Renal pelvis (tissue), 1 donor: ENCODE measurements at regions not wholly inside any gene's neighbourhood (a gene's known extent, or its start where the extent isn't known, plus 50 kb on each side); places are given as distances from the start of the nearest gene placed in this dataset.

ENCODE experiments used
- DNase-seq: peaks from one replicate; pipeline ENCODE4 v3.0.0-alpha.2; 2013

DNA sequence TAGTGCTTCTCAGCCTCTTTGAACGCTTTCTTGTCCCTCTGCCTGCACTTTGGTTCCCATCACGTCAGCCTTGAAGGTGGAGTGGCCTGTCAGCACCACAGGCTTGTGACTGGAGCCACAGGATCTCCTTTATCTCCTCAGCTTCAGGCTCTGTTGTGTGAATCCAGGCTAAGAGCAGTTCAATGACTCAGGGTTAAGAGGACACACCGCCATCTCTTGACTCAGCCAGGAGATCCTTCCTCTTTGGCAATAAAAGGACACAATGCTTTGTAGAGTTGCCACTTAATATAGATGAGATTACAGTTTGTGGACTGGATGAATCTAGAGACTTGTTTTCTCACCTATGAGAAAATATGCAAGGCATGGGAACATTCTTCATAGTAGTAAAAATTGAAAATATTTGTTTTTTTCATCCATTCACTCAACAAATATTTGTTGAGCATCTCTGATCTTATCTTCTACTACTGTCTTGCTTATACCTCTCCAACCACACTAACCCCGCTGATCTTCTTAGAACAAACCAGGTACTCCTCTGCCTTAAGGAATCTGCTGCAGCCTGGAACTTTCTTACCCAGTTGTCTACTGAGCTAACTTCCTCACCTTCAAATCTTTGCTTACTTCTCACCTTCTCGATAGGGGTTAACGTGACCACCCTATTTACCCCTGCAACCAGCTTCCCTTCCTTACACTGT, 62.3 kb downstream of the UCHL1 start:
- no peak for DNase-seq

DNA sequence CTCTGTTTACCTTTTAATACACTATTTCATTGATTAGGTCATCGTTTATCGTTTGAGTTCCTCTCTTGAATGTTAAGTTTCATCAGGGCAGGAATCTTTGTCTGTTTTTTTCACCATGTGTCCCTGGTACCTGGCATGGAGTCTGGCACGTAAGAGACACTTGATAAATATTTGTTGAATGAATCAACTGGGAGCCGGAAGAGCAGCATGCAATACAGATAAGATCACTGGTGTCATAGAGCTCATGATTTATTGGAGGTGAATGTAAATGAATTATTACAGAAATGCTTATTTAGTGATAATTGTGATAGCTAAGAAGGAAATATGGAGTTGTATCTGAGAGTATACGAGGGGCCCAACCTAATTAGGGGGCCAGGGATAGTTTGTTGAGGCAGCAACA, 62.8 kb downstream of the UCHL1 start:
- no peak for DNase-seq

DNA sequence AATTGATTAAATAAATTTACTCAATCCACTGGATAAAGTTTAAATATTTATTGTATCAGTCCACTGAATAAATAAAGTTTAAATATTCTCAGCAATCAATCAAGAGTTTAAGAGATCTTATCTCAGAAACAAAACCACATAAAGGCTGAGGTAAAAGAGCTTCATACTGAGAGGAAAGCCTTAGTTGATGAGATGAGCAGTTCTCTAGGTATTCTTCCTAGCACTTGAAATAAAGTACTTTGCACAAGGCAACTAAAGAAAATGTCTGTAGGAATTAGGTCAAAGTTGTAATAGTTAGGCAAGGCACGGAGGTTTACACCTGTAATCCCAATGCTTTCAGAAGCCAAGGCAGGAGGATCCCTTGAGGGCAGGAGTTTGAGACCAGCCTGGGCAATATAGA, 63.5 kb downstream of the UCHL1 start:
- no peak for DNase-seq

DNA sequence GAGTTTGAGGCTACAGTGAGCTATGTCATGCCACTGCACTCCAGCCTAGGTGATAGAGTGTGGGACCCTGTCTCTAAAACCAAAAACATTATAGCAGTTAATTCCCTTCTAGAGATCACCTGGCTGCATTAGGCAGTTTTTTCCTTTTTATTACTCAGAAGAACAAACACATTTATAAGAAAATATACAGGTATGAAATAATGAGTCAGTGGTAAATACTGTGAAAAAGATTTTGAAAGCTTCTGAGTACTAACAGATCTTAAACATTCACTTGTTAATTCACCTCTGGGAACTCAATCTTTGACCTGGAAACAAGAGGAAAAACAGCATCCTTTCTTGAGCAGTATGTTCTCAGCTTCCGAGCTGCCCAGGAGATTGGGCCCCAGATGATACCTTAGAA, 64.1 kb downstream of the UCHL1 start:
- no peak for DNase-seq

DNA sequence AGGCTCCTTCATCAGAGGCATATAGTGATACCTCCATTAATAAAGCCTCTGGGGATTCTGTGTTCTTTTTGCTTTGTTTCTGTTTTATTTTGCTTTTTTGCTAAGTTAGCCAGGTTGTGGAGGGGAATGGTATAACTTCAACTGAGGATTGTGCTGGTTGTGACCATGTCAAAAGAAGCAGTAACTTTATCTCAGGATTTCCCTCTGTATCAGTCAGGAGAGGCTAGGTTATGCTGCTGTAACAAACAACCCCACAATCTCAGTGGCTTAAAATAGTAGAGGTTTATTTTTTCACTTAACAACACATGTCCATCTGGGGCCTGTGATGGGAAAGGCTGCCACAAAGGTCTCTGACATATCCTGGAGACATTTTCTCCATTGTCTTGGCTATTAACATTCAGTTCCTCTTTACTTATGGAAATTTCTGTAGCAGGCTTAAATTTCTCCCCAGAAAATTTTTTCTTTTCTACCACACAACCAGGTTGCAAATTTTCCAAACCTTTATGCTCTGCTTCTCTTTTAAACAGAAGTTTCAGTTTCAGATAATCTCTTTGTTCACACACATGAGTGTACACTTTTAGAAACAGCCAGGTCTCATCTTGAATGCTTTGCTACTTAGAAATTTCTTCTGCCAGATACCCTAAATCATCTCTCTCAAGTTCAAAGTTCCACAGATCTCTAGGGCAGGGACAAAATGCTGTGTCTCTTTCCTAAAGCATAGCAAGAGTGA, 64.7 kb downstream of the UCHL1 start:
- no peak for DNase-seq

DNA sequence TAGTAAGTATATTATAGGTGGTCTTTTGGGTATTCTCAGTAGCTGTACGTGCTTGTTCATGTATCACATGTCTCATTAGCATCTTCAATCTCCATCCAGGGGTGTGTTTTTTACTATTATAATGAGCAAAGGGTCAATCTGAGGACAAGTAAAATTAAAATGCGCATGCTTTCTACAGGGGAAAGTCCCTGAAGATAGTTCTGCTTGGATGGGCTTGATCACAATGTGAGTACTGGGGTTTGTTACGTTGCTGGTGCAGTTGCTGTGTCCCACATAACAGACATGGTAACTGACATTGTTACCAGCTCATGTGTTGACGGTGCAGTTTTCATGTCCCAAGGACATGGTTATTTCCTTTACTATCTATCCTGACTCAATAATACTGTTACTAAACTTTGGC, 65.9 kb downstream of the UCHL1 start:
- DNase-seq: no peak

DNA sequence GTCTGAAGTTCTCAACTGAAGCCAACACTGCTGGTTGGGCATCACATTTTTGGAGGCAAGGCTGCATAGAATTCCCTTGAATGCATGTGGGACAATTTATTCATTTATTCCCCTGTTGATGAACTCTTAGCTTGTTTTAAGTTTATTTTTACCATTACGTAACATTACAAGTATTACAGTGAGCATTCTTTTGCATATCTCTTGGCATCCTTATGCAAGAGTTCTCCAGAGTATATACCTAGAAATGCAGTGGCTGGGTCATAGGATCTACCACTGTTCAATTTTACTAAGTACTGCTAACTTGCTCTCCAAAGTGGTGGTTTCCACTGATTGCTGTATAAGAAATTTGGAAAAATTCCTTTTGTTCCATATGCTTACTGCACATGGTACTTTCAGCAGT, 66.5 kb downstream of the UCHL1 start:
- no peak for DNase-seq

DNA sequence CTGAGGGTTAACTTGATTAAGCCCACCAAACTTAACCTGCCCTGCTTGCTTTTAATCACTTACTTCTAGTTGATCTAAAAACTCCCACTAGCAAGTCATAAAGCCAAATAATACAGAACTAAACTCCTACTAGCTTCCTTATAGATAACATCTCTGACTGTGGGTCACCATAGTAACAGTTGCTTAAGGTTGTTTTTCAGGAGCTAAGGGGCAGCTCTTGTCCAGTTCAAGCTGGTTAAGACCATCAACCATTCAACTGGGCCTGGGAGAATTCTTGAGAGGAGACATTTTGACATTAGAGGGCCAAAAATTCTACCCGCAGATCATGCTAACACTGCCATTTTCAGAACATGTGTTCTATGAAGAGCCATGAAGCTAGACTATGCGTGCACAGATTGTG, 67.0 kb downstream of the UCHL1 start:
- DNase-seq: peak; percentile 34

DNA sequence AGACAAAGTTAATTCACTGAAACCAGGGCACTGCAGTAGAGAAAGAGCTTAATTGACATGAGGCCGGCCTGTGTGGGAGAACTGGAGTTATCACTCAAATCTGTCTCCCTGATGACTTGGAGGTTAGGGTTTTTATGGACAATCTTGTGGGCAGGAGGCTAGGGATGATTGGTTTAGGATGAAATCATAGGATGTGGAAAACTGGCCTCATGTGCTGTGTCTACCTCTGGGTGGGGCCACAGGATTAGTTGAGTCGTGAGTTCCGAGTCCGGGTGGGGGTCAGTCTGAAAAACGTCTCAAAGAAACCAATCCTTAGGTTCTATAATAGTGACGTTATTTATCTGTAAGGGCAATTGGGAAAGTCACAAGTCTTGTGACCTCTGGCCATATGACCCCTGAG, 68.1 kb downstream of the UCHL1 start:
- no peak for DNase-seq

DNA sequence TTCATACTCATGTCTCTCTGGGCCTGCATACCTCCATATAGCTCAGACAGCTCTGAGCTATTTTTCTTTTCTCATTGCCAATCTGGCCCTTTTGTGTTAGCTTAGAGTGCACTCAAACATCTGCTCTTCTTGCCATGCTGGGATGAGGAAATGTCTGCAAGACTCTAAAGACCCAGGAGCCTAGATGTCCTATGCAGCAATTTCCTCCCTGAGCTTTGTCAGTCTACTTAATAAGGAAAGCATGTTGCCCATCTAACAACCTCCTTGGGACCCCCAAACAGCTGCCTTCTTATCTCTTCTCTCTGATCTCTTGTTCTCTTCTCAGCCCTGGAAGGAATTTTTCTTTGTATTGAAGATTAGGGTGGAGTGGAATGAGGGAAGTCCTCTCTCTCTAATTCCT, 69.2 kb downstream of the UCHL1 start:
- DNase-seq: no peak

DNA sequence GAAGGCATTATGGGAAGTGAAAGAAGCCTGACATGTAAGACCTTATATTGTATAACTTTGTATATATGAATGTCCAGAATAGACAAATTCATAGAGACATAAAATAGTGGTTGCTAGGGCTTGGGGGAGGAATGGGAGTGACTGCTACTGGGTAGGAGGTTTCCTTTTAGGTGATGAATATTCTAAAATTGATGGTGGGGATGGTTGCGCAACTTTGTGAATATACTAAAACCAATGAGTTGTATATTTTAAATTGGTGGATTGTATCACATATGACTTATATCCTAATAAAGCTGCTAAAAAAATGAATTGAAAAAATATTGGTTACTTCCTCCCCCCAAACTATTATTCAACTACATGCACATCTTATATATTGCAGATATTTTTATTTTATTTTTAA, 70.0 kb downstream of the UCHL1 start:
- DNase-seq: no peak

DNA sequence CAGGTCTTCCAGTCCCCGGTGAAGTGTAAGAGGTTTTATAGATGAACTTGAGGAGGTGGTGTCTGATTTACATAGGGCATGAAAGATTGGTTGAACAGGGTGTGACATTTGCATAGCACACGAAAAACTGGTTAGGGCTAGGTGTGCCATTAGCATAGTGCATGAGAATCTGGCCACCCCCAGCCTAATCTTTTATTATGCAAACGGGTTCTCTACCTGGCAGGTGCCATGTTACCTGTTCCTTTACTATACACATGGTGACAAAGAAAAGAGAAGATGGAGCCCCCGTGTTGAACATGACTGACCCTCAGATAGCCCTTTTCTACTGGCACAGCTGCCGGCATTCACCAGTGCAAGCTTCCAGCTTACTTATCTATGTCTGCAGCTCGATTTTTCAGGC, 71.0 kb downstream of the UCHL1 start:
- DNase-seq: no peak

DNA sequence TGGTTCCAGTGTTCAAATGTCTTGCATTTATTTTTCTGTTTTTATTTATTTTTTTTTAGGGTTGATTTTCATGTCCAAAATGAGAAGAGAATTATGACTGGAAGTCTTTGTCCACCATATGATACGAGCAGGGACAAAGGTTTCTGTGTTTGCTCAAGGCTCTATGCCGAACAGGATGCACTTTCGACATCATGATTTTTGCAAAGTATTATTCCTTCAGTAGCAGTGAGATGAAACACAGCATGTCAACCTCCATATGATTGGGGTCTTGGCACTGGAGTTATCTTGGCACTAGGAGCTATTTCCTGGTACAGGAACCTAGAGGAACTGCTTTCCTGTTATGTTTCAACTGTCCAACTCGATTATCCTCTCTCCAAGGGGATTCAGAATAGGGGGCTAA, 72.6 kb downstream of the UCHL1 start:
- no peak for DNase-seq

DNA sequence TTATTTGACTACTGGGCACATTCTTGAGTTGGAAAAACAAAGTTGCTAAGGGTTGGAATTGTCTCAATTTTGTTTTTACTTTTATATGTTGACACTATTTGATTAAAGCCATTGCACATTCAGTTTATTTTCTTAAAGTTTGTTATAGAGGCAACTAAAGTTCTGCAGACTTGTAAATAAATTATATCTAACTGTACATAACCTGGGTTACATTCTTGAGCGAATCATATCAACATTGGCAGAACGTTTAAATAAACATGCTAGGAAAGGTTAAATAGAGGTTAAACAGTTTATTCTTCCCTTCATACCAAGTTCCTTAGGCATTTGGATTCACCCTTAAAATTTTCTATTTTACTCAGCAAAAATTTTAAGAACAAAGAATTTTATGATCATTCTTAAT, 74.5 kb downstream of the UCHL1 start:
- no peak for DNase-seq

DNA sequence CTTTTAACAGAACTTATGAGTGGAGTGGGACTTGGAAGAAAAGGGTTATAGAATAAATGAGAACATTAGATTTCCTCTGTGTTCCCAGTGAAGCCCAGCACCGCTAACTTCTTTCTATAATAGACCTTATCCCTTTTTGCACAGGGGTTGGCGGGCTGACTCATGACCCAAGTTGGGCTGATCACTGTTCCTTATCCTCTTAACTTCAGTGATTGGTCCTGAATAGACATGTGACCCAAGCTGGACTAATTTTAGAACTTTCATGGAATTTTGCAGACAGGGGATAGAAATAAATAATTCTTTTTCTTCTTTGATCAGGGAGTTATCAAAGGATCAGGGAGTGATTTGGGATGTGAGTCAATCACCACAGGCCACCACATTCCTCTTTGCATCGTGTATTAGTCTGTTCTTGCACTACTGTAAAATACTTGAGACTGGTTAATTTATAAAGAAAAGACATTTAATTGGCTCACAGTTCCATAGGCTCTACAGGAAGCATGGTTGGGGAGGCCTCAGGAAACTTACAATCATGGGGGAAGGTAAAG, 75.9 kb downstream of the UCHL1 start:
- no peak for DNase-seq

DNA sequence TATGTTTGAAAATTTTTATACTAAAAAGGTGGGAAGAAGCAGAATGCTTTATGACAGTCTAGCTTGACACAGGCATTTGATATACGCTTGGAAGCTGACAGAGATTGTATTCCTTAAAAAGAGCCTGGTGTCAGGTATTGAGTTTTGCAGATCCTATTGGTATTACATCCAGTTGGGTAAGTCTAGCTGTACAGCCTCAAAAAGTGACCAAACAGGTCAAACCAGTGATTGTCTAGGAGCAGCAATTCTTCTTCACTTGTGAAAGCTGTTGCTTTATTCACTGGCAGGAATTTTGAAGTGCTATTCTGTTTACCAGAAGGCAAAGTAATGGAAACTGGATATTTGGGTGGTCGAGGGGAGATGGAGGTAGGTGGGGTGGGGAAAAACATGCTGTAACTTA, 77.5 kb downstream of the UCHL1 start:
- no peak for DNase-seq

DNA sequence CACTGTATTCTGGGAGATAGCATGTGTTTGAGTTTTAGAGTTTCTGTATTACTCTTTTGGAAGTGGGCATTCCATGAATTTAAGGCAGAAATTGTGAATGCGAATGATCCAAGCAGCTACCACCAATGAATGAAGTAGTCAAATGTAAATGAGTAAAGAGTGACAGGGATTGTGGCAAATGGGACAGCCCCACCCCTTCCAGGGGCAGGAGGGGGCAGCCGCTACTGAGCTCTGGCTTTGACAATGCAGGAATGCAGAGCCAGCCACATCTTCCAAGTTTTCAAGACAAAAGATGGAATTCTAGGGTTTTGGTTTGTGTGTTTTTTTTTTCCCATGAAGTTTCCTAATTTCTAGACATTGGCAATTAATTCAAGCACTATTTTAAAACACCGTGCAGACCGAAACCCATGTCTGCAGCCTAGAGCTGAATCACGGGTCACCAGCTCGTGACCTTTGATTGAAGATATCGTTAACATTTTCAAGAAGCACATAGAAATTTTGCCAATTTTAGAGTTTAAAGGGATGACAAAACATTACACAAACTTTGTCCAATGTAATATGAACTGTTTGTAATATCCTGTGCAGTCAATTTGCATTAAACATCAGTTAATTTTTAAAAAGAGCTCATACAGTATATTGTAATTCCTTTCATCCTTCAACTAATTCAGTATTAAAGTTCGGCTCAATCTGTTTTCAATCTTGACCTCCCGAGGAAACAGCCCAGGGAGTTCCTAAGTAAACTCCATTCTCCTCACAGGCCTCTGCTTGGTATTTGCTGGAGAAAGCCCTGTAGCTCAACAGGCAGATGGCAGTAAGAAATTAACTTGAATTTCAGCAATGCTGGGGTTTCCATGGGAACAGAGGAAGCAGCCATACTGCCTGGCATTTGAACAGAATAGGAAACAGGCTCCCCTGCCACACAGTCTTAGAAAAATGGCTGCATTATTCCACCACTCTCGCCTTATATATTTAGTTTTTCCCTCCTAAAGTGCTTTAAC, 83.4 kb downstream of the UCHL1 start:
- DNase-seq: peak; percentile 75

DNA sequence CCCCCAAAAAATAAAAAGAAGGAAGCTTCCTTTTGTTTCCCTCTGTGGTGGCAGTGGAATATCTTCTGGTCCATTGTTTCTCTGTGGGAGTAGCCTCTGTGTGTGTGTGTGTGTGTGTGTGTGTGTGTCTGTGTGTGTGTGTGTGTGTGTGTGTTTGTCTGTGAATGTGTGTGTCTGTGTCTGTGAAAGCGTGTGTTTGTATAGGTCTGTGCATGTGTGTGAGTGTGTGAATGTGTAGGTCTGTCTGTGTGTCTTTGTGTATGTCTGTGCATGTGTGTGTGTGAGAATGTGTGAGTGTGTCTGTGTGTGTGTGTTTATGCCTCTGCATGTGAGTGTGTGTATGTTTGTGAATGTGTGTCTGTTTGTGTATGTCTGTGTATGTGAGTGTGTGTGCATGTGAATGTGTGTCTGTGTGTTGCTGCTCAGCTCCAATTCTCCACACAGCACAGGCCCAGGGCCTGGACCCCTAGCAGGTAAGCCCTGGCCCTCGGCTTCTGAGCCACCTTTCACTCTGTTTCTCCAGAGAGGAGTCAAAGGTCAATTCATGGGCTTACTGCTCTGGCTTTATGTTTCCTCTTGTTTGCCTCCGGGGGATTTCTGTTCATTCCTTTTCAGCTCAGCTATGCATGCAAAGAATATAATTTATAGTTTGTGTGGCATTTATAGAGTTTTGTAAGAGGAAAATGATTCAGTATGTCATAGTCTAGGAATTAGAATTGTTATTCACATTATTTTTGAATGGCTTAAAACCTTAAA, 89.8 kb downstream of the UCHL1 start:
- no peak for DNase-seq

DNA sequence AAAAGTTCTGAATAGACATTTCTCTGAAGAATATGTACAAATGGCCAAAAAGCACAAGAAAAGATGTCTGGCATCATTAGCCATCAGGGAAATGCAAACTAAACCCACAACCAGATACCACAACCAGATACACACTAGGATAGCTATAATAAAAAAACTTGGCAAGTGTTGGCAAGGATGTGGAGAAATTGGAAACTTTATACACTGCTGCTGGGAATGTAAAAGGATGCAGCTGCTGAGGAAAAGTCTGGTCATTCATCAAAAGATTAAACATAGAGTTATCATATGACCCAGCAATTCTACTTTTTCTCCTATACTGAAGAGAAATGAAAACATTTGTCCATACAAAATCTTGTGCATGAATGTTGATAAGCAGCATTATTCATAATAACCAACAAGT, 92.3 kb downstream of the UCHL1 start:
- no peak for DNase-seq

DNA sequence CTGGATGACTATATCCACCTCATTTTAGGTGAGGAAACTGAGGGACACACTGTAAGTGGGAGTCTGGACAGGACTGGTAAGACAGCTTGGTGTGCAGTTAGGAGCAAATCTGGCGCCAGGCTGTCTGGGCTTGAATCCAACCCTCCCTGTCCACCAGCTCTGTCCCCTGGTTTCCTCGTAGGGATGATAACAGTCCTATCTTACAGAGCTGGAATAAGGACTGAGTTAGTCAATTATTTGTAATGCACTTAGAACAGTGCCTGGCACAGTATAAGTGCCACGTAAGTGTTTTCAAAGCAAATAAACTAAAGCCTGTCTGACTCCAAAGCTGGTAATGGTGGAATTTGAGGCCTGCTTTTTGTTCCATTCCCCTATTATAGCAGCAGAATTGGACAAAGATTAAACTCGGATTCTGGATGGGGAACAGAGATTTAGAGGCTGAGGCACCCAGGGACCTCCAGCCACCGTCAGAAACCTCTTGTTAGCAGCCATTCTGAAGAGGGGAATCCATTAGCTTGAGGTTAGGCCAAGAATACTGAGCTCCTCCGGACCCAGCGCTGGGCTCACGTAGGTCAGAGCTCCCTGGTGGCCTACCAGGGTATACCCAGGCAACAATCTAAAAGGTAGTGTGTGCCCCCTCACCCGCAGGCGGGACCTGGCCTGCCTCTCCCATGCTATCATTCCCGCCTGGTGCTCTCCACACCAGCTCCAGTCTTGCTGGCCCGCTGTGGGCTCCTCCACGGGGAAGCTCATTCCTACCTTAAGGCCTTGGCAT, 102.1 kb downstream of the UCHL1 start:
- no peak for DNase-seq

DNA sequence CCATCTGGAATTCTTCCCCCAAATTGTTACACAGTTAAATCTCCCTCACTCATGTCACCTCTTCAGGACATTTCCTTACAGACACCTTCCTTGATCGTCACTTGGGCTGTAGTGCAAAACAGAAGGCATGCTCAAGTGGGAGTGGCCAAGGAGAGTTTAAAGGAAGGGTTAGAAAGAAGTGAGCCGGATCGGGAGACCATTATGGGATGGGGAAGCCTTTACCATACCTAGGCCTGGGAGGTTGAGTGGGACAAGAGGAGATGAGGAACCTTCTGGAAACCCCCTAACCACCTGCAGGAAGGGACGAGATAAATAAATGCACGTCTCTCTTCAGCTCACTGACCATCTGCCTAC, 102.7 kb downstream of the UCHL1 start:
- DNase-seq: no peak
